GM19395 (cell line): ENCODE measurements at regions not wholly inside any gene's neighbourhood (a gene's known extent, or its start where the extent isn't known, plus 50 kb on each side); places are given as distances from the start of the nearest gene placed in this dataset.

ENCODE experiments used
- ATAC-seq: cut with Tn5 transposase; IDR thresholded peaks from one replicate; pipeline ENCODE4 v1.9.1; 2021; ENCODE audit warnings: mild to moderate bottlenecking, moderate library complexity; ENCODE audit not compliant: unreplicated experiment

- no peak for ATAC-seq
These were observed 317.6 kb upstream of the TSHZ2 start for GRCh38 chr20:52654567-52654966.

GRCh38 chr20:52652271-52652670 is 319.9 kb upstream of the TSHZ2 start:
- ATAC-seq, result no peak

- ATAC-seq, result no peak
These were observed 322.4 kb upstream of the TSHZ2 start for GRCh38 chr20:52649727-52650126.

DNA sequence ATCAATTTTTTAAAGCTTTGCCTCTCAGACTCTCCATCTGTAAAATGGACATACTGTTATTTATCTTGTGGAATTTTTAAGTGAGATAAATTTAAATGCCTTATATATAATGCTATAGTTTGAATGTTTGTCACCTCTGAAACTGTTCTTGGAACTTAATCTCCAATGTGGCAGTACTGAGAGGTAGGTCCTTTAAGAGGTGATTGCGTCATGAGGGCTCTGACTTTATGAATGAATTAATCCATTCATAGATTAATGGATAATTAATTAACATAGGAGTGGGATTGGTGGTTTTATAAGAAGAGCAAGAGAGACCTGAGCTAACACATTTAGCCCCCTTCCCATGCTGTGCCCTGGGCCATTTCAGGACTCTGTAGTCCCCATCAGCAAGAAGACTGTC is 326.3 kb upstream of the TSHZ2 start:
- ATAC-seq, result no peak

DNA sequence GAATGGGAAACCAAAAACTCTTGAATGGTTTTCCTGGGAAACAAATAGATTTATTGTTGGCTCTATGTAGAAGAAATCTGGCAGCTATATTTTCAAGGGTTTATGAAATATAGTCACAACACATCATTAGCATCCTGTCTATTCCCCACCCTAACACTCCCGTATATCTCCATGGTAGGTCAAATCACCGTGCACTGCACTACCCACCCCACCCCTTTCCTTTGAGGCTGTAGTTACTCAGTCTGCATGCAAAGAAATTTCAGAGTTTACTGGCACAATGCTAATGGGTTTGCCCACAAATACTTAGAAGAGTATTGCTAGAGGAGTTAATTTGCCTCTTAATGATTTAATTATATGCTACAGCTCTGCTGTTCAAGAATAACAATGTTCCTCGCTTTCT is 329.1 kb upstream of the TSHZ2 start:
- no peak for ATAC-seq

GRCh38 chr20:52637201-52637600 is 335.0 kb upstream of the TSHZ2 start:
- ATAC-seq, result no peak

DNA sequence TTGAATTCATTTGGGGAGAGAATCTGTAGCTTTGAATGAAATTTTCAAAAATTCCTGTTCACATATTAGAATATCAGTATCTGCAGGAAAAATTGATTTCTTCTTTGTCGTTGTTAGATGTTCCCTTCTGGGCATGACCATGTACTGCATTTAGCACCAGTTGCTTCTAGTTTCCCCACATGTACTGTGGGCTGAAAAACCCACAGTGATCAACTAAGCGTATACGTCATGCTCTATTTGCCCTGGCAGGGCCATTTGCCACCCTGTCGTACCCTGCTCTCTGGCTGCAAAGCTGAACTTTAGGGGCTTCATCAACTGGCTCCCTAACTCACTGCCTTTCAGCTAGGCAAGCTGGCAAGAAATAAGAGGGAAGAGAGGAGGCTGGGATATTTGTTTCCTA is 340.7 kb upstream of the TSHZ2 start:
- no peak for ATAC-seq

DNA sequence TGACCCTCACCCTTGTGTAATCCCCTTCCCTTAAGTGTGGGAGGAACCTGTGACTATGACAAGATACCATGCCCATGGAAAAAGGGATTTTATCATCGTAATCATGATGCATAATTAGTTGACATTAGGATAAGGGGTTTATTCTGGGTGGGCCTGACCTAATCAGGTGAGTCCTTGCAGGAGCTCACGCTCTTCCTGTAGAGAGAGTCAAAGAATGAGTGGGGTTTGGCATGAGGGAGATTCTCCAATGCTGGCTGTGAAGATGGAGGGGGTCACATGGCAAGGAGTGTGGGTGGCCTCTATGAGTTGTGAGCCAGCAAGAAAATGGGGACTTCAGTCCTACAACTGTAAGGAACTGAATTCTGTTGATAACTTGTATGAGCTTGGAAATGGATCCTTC is 342.0 kb upstream of the TSHZ2 start:
- ATAC-seq, result no peak

DNA sequence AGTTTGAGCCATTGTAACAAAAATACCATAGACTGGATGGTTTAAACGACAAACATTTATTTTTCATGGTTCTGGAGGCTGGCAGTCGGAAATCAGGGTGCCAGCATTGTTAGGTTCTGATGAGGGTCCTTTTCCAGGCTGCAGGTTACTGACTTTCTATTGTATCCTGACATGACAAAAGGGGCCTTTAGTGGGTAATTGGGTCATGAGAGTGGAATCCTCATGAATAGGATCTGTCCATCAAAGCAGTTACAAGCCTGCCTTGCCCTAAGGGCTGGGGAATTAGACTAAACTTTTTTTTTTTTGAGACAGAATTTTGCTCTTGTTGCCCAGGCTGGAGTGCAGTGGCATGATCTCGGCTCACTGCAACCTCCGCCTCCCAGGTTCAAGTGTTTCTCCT is 347.9 kb upstream of the TSHZ2 start:
- no peak for ATAC-seq

GRCh38 chr20:52622081-52622480 is 350.1 kb upstream of the TSHZ2 start:
- ATAC-seq, result no peak

GRCh38 chr20:52621401-52621800 is 350.8 kb upstream of the TSHZ2 start:
- no peak for ATAC-seq

DNA sequence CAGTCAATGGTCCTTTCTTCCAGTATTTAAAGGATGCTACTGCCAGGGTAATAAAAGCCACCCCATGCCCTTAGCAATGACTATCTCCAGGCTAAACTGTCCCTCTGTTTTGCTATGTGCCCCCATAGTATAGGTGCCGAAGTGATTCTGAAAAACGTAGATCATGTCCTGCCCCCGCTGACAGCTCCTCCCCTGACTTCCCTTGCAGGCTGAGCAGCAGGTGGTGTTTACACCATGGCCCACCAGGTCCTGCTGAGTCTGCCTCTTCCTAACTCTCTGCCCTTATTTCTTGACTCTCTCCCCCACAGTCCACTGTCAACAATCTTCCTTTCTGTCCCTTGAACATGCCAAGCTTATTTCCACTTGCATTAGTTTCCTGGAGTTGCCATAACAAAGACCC is 352.5 kb upstream of the TSHZ2 start:
- ATAC-seq, result no peak

- ATAC-seq, result no peak
These were observed 353.1 kb upstream of the TSHZ2 start for GRCh38 chr20:52619101-52619500.

GRCh38 chr20:52616629-52617028 is 355.5 kb upstream of the TSHZ2 start:
- no peak for ATAC-seq

DNA sequence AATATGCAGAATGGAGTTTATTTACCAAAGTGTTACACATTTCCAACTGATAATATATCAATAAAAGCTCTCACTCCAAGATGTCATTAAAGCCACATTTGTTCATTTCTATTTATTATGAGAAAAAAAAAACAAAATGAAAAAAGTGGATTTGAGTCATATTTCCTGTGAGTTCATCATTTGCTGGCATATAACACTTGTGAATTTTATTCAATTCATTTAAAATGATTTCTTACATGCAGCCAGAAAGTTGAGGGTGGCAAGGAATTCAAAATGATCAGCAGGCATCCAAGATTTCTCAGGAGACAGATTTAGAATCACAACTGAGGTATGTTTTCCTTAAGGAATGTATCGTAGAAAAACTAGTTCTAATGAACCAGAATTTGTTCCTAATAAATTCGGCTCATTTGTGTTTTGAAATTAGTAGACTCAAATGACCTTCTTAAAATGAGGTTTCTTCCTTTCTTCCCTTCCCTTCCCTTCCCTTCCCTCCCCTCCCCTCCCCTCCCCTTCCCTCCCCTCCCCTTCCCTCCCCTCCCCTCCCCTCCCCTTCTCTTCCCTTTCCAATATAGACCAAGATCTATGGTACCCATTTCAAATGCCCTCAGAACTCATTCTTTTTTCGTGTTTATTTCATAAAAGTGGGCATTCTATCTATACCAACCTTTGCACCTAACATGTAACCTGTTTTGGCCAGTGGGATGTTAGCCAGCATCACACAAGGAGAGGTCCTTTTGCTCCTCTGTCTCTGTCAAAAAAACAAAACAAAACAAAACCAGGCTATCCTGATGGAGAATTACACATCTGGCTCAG is 357.9 kb upstream of the TSHZ2 start:
- no peak for ATAC-seq

GRCh38 chr20:52612046-52612632 is 360.0 kb upstream of the TSHZ2 start:
- no peak for ATAC-seq

- no peak for ATAC-seq
These were observed 361.4 kb upstream of the TSHZ2 start for GRCh38 chr20:52610749-52611148.

DNA sequence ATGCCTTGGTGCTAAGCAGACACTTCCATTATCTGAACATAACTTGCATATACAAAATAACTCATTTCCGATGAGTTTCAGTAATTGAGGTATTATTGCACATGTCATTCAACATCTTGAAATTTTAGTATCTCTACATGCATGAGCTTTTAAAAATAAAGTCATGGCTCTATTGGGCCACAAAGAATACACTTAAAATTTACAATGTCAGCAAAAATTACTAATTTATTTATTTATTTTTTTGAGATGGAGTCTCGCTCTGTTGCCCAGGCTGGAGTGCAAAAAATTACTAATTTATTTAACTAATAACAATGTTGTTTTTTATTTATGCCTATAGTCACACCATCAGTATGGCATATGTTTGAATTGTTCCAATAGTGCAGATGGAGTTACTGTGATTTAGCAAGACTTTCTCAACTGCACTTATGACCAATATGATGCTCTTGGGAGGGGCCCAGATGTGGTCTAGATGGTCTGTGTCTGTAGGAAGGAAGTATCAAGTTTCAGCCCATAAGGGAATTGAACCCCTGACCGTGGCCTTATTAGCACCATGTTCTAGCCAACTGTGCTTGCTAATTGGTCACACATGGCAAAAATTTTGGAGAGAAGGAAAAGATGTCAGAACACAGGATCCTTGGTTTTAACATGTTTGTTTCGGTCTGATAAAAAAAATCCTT is 370.7 kb upstream of the TSHZ2 start:
- ATAC-seq, result no peak

DNA sequence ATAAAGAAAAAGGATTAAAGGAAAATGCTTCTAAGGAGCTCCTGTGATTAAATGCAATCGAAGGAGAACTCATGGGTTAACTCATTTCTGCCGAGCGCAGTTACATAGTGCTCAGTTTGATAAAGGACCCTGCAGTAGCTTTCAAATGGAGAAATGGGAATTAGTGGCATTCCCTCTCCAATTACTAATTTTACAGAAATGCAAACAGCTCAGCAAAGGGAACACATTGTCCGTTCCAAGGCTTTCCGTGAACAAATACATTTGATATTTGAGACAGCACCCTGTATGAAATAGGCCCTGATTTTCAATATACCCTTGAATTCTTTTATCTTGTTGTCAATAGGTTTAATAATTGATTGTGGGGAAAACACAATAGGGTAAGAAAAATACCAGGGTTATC is 375.9 kb upstream of the TSHZ2 start:
- no peak for ATAC-seq

DNA sequence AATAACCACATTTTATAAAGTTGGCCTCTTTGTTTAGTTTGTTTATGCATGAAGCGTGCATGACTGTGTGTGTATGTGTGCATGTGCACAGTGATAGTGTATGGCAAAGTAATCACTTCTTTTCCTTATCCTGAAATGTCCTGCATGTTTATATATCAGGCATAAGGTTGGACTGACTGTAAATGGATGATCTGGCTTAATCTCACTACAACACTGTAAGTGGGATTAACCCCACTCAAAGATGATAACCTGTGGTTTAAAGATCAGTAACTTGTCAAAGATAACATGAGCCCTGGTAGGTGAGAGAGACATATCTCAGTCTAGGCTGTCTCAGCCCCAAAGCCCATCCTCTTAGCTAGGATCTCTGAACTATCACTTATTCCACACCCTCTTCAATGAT is 376.6 kb upstream of the TSHZ2 start:
- ATAC-seq, result no peak

DNA sequence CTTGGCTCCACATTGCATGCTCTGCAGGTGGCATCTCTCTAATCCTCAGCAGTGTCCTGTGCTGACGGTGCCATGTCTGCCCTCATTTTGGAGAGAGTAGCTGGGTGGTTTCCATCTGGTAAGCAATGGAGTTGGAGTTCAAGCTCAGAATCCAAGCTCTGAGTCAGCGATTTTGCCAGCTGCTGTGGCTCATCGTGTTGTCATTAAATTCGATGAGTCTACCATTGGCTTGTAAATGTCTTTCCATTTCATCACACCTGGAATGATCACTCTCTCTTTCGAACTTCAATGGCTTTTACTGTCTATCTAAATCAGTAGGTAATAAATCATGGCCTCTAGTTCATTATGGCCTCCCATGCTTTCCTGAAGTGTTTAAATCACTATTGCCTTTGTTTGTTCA is 378.5 kb upstream of the TSHZ2 start:
- ATAC-seq, result no peak

DNA sequence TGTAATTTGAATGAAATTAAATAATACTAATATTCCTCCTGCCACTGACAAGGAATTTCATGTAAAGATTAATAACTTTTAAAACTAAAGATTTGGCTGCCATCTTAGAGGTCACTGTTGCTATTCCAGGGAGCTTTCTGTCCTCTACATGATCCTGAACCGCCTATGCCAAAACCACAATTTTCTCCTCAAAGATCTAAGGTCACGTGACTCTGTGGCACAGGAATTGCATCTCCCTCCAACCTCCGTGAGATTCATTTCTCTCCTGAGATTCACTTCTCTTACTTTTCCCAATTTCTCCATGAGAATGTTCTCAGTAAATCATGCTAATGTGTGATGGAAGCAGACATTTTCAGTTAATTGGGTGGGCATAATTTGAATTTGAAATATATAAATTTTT is 379.6 kb upstream of the TSHZ2 start:
- no peak for ATAC-seq
